ENCODE measurements at regions not wholly inside any gene's neighbourhood (a gene's known extent, or its start where the extent isn't known, plus 50 kb on each side); places are given as distances from the start of the nearest gene placed in this dataset.

GRCh38 chr4:77432717-77433417 is 172.8 kb upstream of the CXCL13 start:
- H3K4me2 ChIP-seq (ENCODE audit: control insufficient read depth, extremely low read depth, insufficient read depth, low read depth, low read length): no peak overlapping the region
- no peaks in the 10 kb centered on the region for H3K9me3 ChIP-seq (ENCODE audit: control insufficient read depth, low read depth, low read length)
- H3K36me3 ChIP-seq (ENCODE audit: control insufficient read depth in 2 of 2, extremely low read depth in 1 of 2, insufficient read depth in 2 of 2, low read length in 2 of 2): no peaks in the 10 kb centered on the region
- no peaks in the 10 kb centered on the region for H3K9me1 ChIP-seq (ENCODE audit: control insufficient read depth, extremely low read depth, insufficient read depth, low read length)
- no peak overlapping the region for H3K27ac ChIP-seq (ENCODE audit: control insufficient read depth, insufficient read depth, low read length)
- H3K27me3 ChIP-seq (ENCODE audit: control insufficient read depth, extremely low read depth, insufficient read depth, low read length): peaks cover 6% of the 10 kb centered on the region
- H2AFZ ChIP-seq (ENCODE audit: control insufficient read depth, low read length): no peak overlapping the region
- no peak overlapping the region for H3K9ac ChIP-seq (ENCODE audit: control insufficient read depth, extremely low read depth, insufficient read depth, low read length)
- no peaks in the 10 kb centered on the region for H3K4me1 ChIP-seq (ENCODE audit: control insufficient read depth, extremely low read depth, insufficient read depth, low read length)
- dilution Hi-C loops (cut with MboI; ENCODE audit: extremely low pct_ligation_motif_present, low sequenced_read_pairs): no loop called here
- TF ChIP-seq CTCF (optimal IDR thresholded peaks at IDR 0.05 in 1 of 3, IDR thresholded peaks at IDR 0.05 in 1 of 3, conservative IDR thresholded peaks at IDR 0.05 in 1 of 3; ENCODE audit: extremely low read depth in 1 of 3, insufficient read depth in 2 of 3, low read length in 3 of 3) (peak in 1 of 3 experiments; percentile 30), EZH2 (IDR thresholded peaks at IDR 0.05; ENCODE audit: low read length) (no peak)
- FAIRE-seq: no peak
- no peak for DNase-seq (ENCODE audit: low read depth, low spot score)
- H3K79me2 ChIP-seq (ENCODE audit: control insufficient read depth, insufficient read depth, low read length): no peaks in the 10 kb centered on the region
- no peaks in the 10 kb centered on the region for H4K20me1 ChIP-seq (ENCODE audit: control insufficient read depth, extremely low read depth, insufficient read depth, low read length)
- no peak overlapping the region for H3K4me3 ChIP-seq (ENCODE audit: control insufficient read depth in 2 of 3, extremely low read depth in 1 of 3, insufficient read depth in 2 of 3, low read depth in 1 of 3, low read length in 3 of 3)

- Histone ChIP-seq H2AFZ (ENCODE audit: control insufficient read depth, low read length) (no peak overlapping the region), H3K4me3 (ENCODE audit: control insufficient read depth in 2 of 3, extremely low read depth in 1 of 3, insufficient read depth in 2 of 3, low read depth in 1 of 3, low read length in 3 of 3) (no peak overlapping the region), H4K20me1 (ENCODE audit: control insufficient read depth, extremely low read depth, insufficient read depth, low read length) (no peaks in the 10 kb centered on the region), H3K9me3 (ENCODE audit: control insufficient read depth, low read depth, low read length) (no peaks in the 10 kb centered on the region), H3K27ac (ENCODE audit: control insufficient read depth, insufficient read depth, low read length) (no peak overlapping the region), H3K79me2 (ENCODE audit: control insufficient read depth, insufficient read depth, low read length) (no peaks in the 10 kb centered on the region), H3K27me3 (ENCODE audit: control insufficient read depth, extremely low read depth, insufficient read depth, low read length) (peaks cover 6% of the 10 kb centered on the region), H3K4me1 (ENCODE audit: control insufficient read depth, extremely low read depth, insufficient read depth, low read length) (no peaks in the 10 kb centered on the region), H3K4me2 (ENCODE audit: control insufficient read depth, extremely low read depth, insufficient read depth, low read depth, low read length) (no peak overlapping the region), H3K9ac (ENCODE audit: control insufficient read depth, extremely low read depth, insufficient read depth, low read length) (no peak overlapping the region), H3K9me1 (ENCODE audit: control insufficient read depth, extremely low read depth, insufficient read depth, low read length) (no peaks in the 10 kb centered on the region), H3K36me3 (ENCODE audit: control insufficient read depth in 2 of 2, extremely low read depth in 1 of 2, insufficient read depth in 2 of 2, low read length in 2 of 2) (no peaks in the 10 kb centered on the region)
- TF ChIP-seq EZH2 (IDR thresholded peaks at IDR 0.05; ENCODE audit: low read length): no peak
- TF ChIP-seq CTCF (optimal IDR thresholded peaks at IDR 0.05 in 1 of 3, IDR thresholded peaks at IDR 0.05 in 1 of 3, conservative IDR thresholded peaks at IDR 0.05 in 1 of 3; ENCODE audit: extremely low read depth in 1 of 3, insufficient read depth in 2 of 3, low read length in 3 of 3): peak; percentile 50 to 53 (median 52)
- DNase-seq (ENCODE audit: low read depth, low spot score) (no peak), FAIRE-seq (peak; percentile 67)
- dilution Hi-C loops (cut with MboI; ENCODE audit: extremely low pct_ligation_motif_present, low sequenced_read_pairs): no loop called here
Observed at GRCh38 chr4:77433418-77433733, 172.2 kb upstream of the CXCL13 start.
